Memory B cell (primary cell): ENCODE measurements at regions not wholly inside any gene's neighbourhood (a gene's known extent, or its start where the extent isn't known, plus 50 kb on each side); places are given as distances from the start of the nearest gene placed in this dataset.
"Not testable (repeated sequence)": the region's sequence is repeated elsewhere in the genome, so short reads cannot be mapped to it uniquely, and the experiment has no call there.

Experiments used
- ATAC-seq: fragments of 150-1000 bp; cut with Tn5 transposase; 2 replicates; pipeline ENCODE4 v1.10.0; 2021; ENCODE audit warnings: low read depth, mild to moderate bottlenecking, moderate library complexity
- DNase-seq, 2 donors: peaks; one replicate each; pipeline ENCODE4 v3.0.0; 2022; ENCODE audit warnings: low spot score in 2 of 2
- H3K27ac Mint-ChIP-seq: one replicate; pipeline ENCODE4 v1.8.0; 2022; ENCODE audit warnings: mild to moderate bottlenecking, moderate library complexity, mixed read lengths
- H3K27me3 Mint-ChIP-seq: one replicate; pipeline ENCODE4 v1.8.0; 2022; ENCODE audit warnings: mixed read lengths
- H3K36me3 Mint-ChIP-seq: one replicate; pipeline ENCODE4 v1.8.0; 2022; ENCODE audit warnings: mild to moderate bottlenecking, mixed read lengths
- H3K4me1 Mint-ChIP-seq: one replicate; pipeline ENCODE4 v1.8.0; 2022; ENCODE audit warnings: mixed read lengths
- H3K4me3 Mint-ChIP-seq: one replicate; pipeline ENCODE4 v1.8.0; 2022; ENCODE audit warnings: mild to moderate bottlenecking, moderate library complexity, mixed read lengths
- H3K9me3 Mint-ChIP-seq: one replicate; pipeline ENCODE4 v1.8.0; 2022; ENCODE audit warnings: mixed read lengths

GRCh38 chr2:185658750-185659149, 79.9 kb upstream of the FSIP2 start:
- DNase-seq (no peak), ATAC-seq (no peak)
- Mint-ChIP-seq H3K4me3 (no peak overlapping the region), H3K4me1 (no peaks in the 10 kb centered on the region), H3K27ac (no peak overlapping the region), H3K36me3 (no peaks in the 10 kb centered on the region), H3K9me3 (no peaks in the 10 kb centered on the region), H3K27me3 (no peaks in the 10 kb centered on the region)

GRCh38 chr2:185663811-185664210, 74.8 kb upstream of the FSIP2 start:
- no peaks in the 10 kb centered on the region for H3K9me3 Mint-ChIP-seq
- no peak overlapping the region for H3K4me3 Mint-ChIP-seq
- H3K4me1 Mint-ChIP-seq: no peaks in the 10 kb centered on the region
- H3K27ac Mint-ChIP-seq: no peak overlapping the region
- DNase-seq: no peak
- H3K27me3 Mint-ChIP-seq: no peaks in the 10 kb centered on the region
- no peak for ATAC-seq
- H3K36me3 Mint-ChIP-seq: no peaks in the 10 kb centered on the region

GRCh38 chr2:185664384-185664783, 74.2 kb upstream of the FSIP2 start:
- no peak for ATAC-seq
- Mint-ChIP-seq H3K36me3 (no peaks in the 10 kb centered on the region), H3K27me3 (no peaks in the 10 kb centered on the region), H3K4me1 (no peaks in the 10 kb centered on the region), H3K27ac (no peak overlapping the region), H3K9me3 (no peaks in the 10 kb centered on the region), H3K4me3 (no peak overlapping the region)
- DNase-seq: no peak

- H3K36me3 Mint-ChIP-seq: no peaks in the 10 kb centered on the region
- no peaks in the 10 kb centered on the region for H3K9me3 Mint-ChIP-seq
- H3K4me3 Mint-ChIP-seq: no peak overlapping the region
- H3K27me3 Mint-ChIP-seq: no peaks in the 10 kb centered on the region
- DNase-seq (no peak), ATAC-seq (no peak)
- H3K27ac Mint-ChIP-seq: no peak overlapping the region
- no peaks in the 10 kb centered on the region for H3K4me1 Mint-ChIP-seq
Measured at GRCh38 chr2:185665251-185665814, 73.3 kb upstream of the FSIP2 start.

GRCh38 chr2:185667452-185667851, 71.2 kb upstream of the FSIP2 start:
- Mint-ChIP-seq H3K27me3 (no peaks in the 10 kb centered on the region), H3K27ac (no peak overlapping the region), H3K4me3 (no peak overlapping the region), H3K36me3 (no peaks in the 10 kb centered on the region), H3K4me1 (no peaks in the 10 kb centered on the region), H3K9me3 (no peaks in the 10 kb centered on the region)
- DNase-seq: no peak
- no peak for ATAC-seq

- Mint-ChIP-seq H3K9me3 (no peaks in the 10 kb centered on the region), H3K4me3 (no peak overlapping the region), H3K27ac (no peak overlapping the region), H3K4me1 (no peaks in the 10 kb centered on the region), H3K27me3 (no peaks in the 10 kb centered on the region), H3K36me3 (no peaks in the 10 kb centered on the region)
- no peak for DNase-seq
- no peak for ATAC-seq
Measured at GRCh38 chr2:185668710-185669109, 69.9 kb upstream of the FSIP2 start.

- ATAC-seq: no peak
- Mint-ChIP-seq H3K4me1 (no peaks in the 10 kb centered on the region), H3K4me3 (no peak overlapping the region), H3K27me3 (no peaks in the 10 kb centered on the region), H3K9me3 (no peaks in the 10 kb centered on the region), H3K36me3 (no peaks in the 10 kb centered on the region), H3K27ac (no peak overlapping the region)
- no peak for DNase-seq
Measured at GRCh38 chr2:185674232-185674631, 64.4 kb upstream of the FSIP2 start.

GRCh38 chr2:185676316-185676715, 62.3 kb upstream of the FSIP2 start:
- Mint-ChIP-seq H3K4me1 (no peaks in the 10 kb centered on the region), H3K4me3 (no peak overlapping the region), H3K27ac (no peak overlapping the region), H3K27me3 (no peaks in the 10 kb centered on the region), H3K9me3 (no peaks in the 10 kb centered on the region), H3K36me3 (no peaks in the 10 kb centered on the region)
- ATAC-seq (no peak), DNase-seq (no peak)

- H3K4me3 Mint-ChIP-seq, H3K4me1 Mint-ChIP-seq, H3K36me3 Mint-ChIP-seq, ATAC-seq, H3K27ac Mint-ChIP-seq, H3K9me3 Mint-ChIP-seq, DNase-seq, H3K27me3 Mint-ChIP-seq: not testable (repeated sequence)
Measured at GRCh38 chr2:185687001-185687400, 51.6 kb upstream of the FSIP2 start.

- Mint-ChIP-seq H3K27ac (no peak overlapping the region), H3K4me1 (no peaks in the 10 kb centered on the region), H3K4me3 (no peak overlapping the region), H3K27me3 (no peaks in the 10 kb centered on the region), H3K9me3 (peaks cover 3% of the 10 kb centered on the region), H3K36me3 (no peaks in the 10 kb centered on the region)
- DNase-seq (no peak), ATAC-seq (no peak)
Measured at GRCh38 chr2:185687967-185688366, 50.6 kb upstream of the FSIP2 start.
